ENCODE measurements at regions not wholly inside any gene's neighbourhood (a gene's known extent, or its start where the extent isn't known, plus 50 kb on each side); places are given as distances from the start of the nearest gene placed in this dataset.

GRCh38 chr10:8182806-8183205, 128.3 kb downstream of the GATA3 start (continued):
- TF ChIP-seq POU6F1 (CRISPR knock-in tag; IDR thresholded peaks at IDR 0.05; ENCODE audit: borderline replicate concordance, low read depth) = no peak

GRCh38 chr10:8183241-8183704, 128.8 kb downstream of the GATA3 start:
- ATAC-seq = no peak
- no peak for TF ChIP-seq CSRNP3 (CRISPR knock-in tag; IDR thresholded peaks at IDR 0.05)
- TF ChIP-seq ZNF70 (CRISPR knock-in tag; IDR thresholded peaks at IDR 0.05) = no peak
- TF ChIP-seq PPARA (CRISPR knock-in tag; IDR thresholded peaks at IDR 0.05; ENCODE audit: borderline replicate concordance) = no peak
- no peak for TF ChIP-seq OSR1 (CRISPR knock-in tag; IDR thresholded peaks at IDR 0.05)
- TF ChIP-seq TOX (CRISPR knock-in tag; IDR thresholded peaks at IDR 0.05; ENCODE audit: borderline replicate concordance) = no peak
- TF ChIP-seq CREB5 (CRISPR knock-in tag; IDR thresholded peaks at IDR 0.05; ENCODE audit: low read depth) = no peak
- TF ChIP-seq ZFP30 (CRISPR knock-in tag; IDR thresholded peaks at IDR 0.05) = no peak
- no peak for TF ChIP-seq ARNTL (CRISPR knock-in tag; IDR thresholded peaks at IDR 0.05; ENCODE audit: borderline replicate concordance, low read depth)
- no peak for TF ChIP-seq ZFP3 (CRISPR knock-in tag; IDR thresholded peaks at IDR 0.05)
- TF ChIP-seq ZNF565 (CRISPR knock-in tag; conservative IDR thresholded peaks at IDR 0.05; ENCODE audit: low read depth) = no peak
- no peak for TF ChIP-seq ZNF8 (CRISPR knock-in tag; IDR thresholded peaks at IDR 0.05)
- TF ChIP-seq GLIS3 (CRISPR knock-in tag; IDR thresholded peaks at IDR 0.05) = no peak
- no peak for TF ChIP-seq ESRRG (CRISPR knock-in tag; IDR thresholded peaks at IDR 0.05)

- TF ChIP-seq ZNF70 (CRISPR knock-in tag; IDR thresholded peaks at IDR 0.05) (no peak), ZNF565 (CRISPR knock-in tag; conservative IDR thresholded peaks at IDR 0.05; ENCODE audit: low read depth) (no peak), RARB (CRISPR knock-in tag; IDR thresholded peaks at IDR 0.05) (no peak), ZC3H10 (CRISPR knock-in tag; IDR thresholded peaks at IDR 0.05) (no peak), CSDC2 (CRISPR knock-in tag; IDR thresholded peaks at IDR 0.05) (no peak), CREB5 (CRISPR knock-in tag; IDR thresholded peaks at IDR 0.05; ENCODE audit: low read depth) (no peak), CSRNP3 (CRISPR knock-in tag; IDR thresholded peaks at IDR 0.05) (no peak), TCF4 (CRISPR knock-in tag; IDR thresholded peaks at IDR 0.05; ENCODE audit: borderline replicate concordance) (no peak), ZFP30 (CRISPR knock-in tag; IDR thresholded peaks at IDR 0.05) (no peak), TOX (CRISPR knock-in tag; IDR thresholded peaks at IDR 0.05; ENCODE audit: borderline replicate concordance) (no peak), GLIS3 (CRISPR knock-in tag; IDR thresholded peaks at IDR 0.05) (no peak), PPARA (CRISPR knock-in tag; IDR thresholded peaks at IDR 0.05; ENCODE audit: borderline replicate concordance) (no peak)
- no peak for ATAC-seq
Observed at GRCh38 chr10:8187171-8187666, 132.7 kb downstream of the GATA3 start.

- no peak for ATAC-seq
- TF ChIP-seq ZNF8 (CRISPR knock-in tag; IDR thresholded peaks at IDR 0.05) (no peak), ISL1 (CRISPR knock-in tag; IDR thresholded peaks at IDR 0.05) (no peak), ZFP30 (CRISPR knock-in tag; IDR thresholded peaks at IDR 0.05) (no peak), ZFP3 (CRISPR knock-in tag; IDR thresholded peaks at IDR 0.05) (no peak), ESRRG (CRISPR knock-in tag; IDR thresholded peaks at IDR 0.05) (no peak), OSR1 (CRISPR knock-in tag; IDR thresholded peaks at IDR 0.05) (no peak), ZNF565 (CRISPR knock-in tag; conservative IDR thresholded peaks at IDR 0.05; ENCODE audit: low read depth) (no peak), CSDC2 (CRISPR knock-in tag; IDR thresholded peaks at IDR 0.05) (no peak), TOX (CRISPR knock-in tag; IDR thresholded peaks at IDR 0.05; ENCODE audit: borderline replicate concordance) (no peak), POU6F1 (CRISPR knock-in tag; IDR thresholded peaks at IDR 0.05; ENCODE audit: borderline replicate concordance, low read depth) (no peak), TSHZ2 (CRISPR knock-in tag; IDR thresholded peaks at IDR 0.05) (no peak), CSRNP3 (CRISPR knock-in tag; IDR thresholded peaks at IDR 0.05) (no peak)
Observed at GRCh38 chr10:8189458-8189857, 135.0 kb downstream of the GATA3 start.
